Activated gamma-delta T cell treated with Interleukin-2 at 50 U/mL for 16 hours (primary cell): ENCODE measurements at regions not wholly inside any gene's neighbourhood (a gene's known extent, or its start where the extent isn't known, plus 50 kb on each side); places are given as distances from the start of the nearest gene placed in this dataset.
"Not testable (repeated sequence)": the region's sequence is repeated elsewhere in the genome, so short reads cannot be mapped to it uniquely, and the experiment has no call there.

Experiments used
- DNase-seq: peaks from one replicate; pipeline ENCODE4 v3.0.0-alpha.2; 2020

- DNase-seq = no peak
Observed at GRCh38 chr13:85597790-85598500, 201.3 kb downstream of the SLITRK6 start.

- DNase-seq = no peak
Observed at GRCh38 chr13:85592211-85592610, 207.0 kb downstream of the SLITRK6 start.

GRCh38 chr13:85590231-85590931 lies 208.8 kb downstream of the SLITRK6 start:
- DNase-seq = no peak

- DNase-seq = no peak
Observed at GRCh38 chr13:85589021-85589420, 210.2 kb downstream of the SLITRK6 start.

DNA sequence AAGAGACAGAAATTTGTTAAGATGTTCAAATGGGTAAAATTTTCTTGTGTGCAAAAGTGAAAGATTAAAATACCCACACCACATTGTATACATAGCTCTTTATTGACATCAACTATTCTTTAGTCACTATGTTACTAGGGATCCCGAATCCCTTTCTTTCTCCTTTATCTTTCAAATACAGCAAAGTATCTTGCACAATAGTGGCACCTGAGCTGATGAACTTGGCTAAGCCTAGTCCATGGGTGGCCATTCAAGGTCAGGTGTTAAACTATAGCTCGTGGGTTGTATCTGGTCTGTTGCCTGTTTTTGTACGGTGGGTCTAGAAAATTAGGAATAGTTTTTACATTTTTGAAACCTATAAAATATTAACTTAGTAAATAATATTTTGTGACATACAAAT lies 210.9 kb downstream of the SLITRK6 start:
- DNase-seq = no peak

GRCh38 chr13:85586856-85587255 lies 212.4 kb downstream of the SLITRK6 start:
- DNase-seq = no peak

- no peak for DNase-seq
Observed at GRCh38 chr13:85586422-85586831, 212.8 kb downstream of the SLITRK6 start.

DNA sequence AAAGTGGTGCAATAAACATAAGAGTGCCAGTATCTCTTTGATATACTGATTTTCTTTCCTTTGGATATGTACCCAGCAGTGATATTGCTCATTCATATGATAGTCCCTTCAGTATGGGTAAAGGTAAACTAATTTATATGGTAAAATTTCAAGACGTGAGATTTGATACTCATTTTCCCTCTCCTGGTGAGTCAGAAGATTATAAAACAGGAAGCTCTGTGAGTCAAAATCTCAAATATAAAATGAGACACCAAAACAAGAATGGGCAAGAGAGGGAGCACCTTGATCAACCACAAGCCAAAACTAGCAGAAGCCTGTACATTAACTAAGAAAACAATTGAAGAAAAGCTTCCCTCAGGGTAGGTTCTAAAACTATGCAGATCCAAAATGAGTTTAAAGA lies 216.3 kb downstream of the SLITRK6 start:
- no peak for DNase-seq

GRCh38 chr13:85575110-85575509 lies 224.1 kb downstream of the SLITRK6 start:
- DNase-seq = no peak

DNA sequence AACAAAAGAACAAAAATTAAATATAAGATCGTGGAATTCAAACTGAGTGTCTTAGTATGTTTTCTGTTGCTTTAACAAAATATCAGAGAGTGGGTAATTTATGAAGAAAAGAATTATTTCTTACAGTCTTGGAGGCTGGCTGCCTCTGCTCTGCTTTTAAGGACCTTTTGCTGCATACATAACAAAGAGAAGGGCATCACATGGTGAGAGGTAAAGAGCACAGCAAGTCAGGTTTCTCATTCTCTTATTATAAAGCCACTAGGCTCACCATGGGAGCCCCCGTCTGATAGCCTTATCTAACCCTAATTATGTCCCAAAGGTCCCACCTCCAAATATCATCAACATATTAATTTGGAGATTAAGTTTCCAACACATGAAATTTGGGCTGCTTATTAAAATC lies 231.3 kb downstream of the SLITRK6 start:
- no peak for DNase-seq

DNA sequence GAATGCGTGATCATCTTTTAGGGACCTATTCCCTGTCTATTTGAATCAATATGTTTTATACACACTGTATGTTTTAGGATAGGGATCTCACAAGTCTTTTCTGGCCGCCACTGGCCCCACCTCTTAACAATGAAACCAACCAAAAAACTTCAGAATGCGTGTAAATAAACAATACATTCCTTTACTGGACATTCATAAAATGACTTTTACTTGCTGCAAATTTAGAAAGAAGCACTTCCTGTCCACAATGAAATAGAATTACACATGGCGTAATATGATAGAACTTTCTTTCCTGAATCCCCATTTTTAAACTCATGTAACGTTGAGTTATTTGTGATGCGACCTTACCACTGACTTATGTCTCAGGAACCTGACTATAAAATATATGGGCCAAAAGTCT lies 233.6 kb downstream of the SLITRK6 start:
- no peak for DNase-seq

DNA sequence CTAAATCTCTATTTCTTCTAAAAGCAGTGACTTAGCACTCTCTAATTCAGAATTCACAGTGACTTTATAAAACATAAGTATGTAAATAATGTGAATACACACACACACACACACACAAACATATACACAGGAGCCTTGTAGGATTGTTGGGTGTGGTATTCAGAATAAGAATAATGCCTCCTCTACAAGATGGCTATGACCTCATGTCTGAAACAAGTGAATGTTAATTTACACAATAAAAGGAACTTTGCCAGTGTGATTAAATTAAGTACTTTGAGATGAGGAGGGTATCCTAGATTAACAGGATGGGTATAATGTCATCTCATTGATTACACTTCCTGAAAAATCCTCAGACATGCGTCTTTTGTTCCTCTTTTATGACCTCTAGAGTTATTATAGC lies 234.6 kb downstream of the SLITRK6 start:
- DNase-seq = no peak

- DNase-seq = no peak
Observed at GRCh38 chr13:85562282-85562681, 236.9 kb downstream of the SLITRK6 start.

- no peak for DNase-seq
Observed at GRCh38 chr13:85557691-85558467, 241.3 kb downstream of the SLITRK6 start.

DNA sequence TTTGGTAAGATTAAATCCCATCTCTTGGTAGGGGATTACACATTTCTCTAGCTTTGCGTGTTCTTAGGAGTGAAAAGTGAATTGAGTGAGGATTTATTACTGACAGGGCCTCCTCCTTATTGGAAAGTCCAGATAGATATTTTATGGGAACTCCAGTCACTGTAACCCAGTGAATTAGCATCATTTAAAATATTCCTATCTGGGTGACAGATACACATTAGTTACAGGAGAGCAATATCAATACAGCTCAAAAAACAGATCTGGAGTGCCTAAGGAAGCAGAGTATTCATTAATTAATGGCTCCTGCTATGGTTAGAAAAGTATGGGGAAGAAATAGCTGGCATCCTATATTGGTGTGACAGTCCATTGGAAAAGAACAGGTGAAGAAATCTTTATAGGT lies 248.2 kb downstream of the SLITRK6 start:
- DNase-seq = no peak

GRCh38 chr13:85549819-85550218 lies 249.4 kb downstream of the SLITRK6 start:
- no peak for DNase-seq

GRCh38 chr13:85548845-85549244 lies 250.4 kb downstream of the SLITRK6 start:
- not testable (repeated sequence) for DNase-seq

DNA sequence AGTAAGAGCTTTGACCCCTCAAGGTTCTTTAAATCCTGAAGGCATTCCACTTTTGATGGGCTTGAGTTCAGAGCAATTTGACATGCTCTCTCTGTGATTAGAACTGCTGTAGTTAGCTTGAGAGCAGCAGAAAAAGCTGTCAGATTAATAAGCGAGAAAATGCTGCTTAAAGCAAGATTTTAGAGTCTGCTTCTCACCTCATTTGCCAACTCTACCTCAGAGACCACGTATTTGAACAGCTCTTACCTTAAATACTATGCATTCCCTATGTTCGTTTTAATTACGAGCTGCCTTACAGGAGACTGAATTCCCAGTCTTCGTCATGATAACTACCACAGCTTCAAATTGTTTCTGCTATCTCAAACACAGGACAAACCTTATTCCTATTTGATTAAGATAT lies 253.4 kb downstream of the SLITRK6 start:
- no peak for DNase-seq

DNA sequence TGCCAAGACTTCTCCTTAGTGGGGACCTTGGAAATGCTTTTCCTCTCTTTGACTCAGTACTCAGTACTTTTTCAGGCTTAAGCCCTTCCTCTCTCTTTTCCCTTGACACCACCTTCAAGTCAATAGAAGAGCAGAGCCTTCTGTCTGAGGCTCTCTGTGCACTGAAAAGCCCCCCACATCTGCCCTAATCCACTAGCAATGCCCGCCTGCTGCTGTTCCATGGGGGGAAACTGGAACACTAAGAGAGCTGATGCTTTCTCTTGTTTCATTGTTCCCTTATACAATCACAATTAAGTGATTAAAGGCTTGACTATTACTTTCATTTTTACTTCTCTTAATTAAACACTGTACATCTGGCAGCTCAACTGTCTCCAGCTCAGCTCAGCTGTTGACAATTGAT lies 254.5 kb downstream of the SLITRK6 start:
- DNase-seq = no peak

- no peak for DNase-seq
Observed at GRCh38 chr13:85543144-85543543, 256.1 kb downstream of the SLITRK6 start.

- no peak for DNase-seq
Observed at GRCh38 chr13:85541476-85541875, 257.7 kb downstream of the SLITRK6 start.

DNA sequence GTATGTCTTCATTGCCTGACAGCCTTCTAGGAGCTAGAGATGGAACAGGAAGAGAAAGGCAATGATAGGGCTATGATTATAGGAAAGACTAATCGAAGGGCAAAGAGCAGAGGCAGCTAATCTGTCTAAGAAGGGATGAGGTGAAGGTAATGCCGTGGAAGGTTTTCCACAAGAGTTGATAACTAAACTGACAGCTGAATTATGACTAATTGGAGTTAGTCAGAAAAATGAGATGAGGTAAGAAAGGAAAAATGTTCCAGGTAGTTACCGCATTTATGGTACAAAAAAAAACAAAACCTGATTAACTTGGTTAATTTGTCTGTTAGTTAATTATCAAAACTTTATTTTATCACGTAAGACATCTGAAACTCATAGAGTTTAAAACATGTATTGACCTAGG lies 260.3 kb downstream of the SLITRK6 start:
- DNase-seq = no peak

DNA sequence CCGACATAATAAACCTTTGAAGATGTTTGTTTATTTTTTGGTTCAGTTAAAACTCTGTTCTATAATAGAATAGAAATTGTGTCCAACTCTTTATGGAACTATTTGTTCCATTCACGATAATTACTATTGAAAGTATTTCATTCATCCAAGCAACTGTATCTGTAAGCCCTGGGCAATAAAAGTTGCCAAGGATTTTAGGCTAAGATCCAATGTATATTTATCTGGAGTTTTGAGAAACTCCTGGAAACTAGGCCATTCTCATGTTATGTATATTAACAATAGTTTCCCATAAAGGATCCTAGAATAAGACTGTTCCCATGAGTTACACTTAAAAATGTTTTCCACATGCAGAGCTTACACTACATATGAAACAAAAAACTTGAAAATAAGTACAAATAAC lies 261.6 kb downstream of the SLITRK6 start:
- DNase-seq = no peak

GRCh38 chr13:85536706-85537105 lies 262.5 kb downstream of the SLITRK6 start:
- no peak for DNase-seq
